Activated T-cell treated with anti-CD3 and anti-CD28 coated beads for 24 hours (primary cell): ENCODE measurements at regions not wholly inside any gene's neighbourhood (a gene's known extent, or its start where the extent isn't known, plus 50 kb on each side); places are given as distances from the start of the nearest gene placed in this dataset.
A peak's percentile ranks its signal among the peaks of the same experiment; 100 is the strongest.

Experiments
- DNase-seq: peaks from one replicate; pipeline ENCODE4 v3.0.0-alpha.2; 2020; ENCODE audit warnings: low read depth

GRCh38 chr14:73780896-73781295, 66.7 kb upstream of the PNMA1 start:
- no peak for DNase-seq

GRCh38 chr14:73780391-73780790, 66.2 kb upstream of the PNMA1 start:
- DNase-seq: no peak

DNA sequence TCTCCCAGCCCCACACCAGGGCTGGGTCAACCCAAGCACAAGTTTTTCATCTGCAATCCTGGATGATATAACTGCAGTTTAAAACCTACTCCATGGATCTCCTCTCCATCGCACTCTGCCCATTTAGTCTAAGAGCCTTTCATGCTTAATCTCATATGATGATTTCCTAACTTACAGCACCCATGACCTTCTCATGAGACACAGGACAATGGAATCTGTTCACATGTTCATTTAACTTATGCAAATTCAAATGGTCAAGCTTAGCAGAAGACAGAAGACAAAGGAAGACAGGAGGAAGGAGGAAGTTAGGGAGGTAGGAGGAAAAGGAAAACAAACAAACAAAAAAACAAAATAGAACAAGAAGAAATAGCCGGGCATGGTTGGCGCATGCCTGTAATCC, 64.6 kb upstream of the PNMA1 start:
- DNase-seq: no peak

GRCh38 chr14:73777420-73777819, 63.2 kb upstream of the PNMA1 start:
- DNase-seq: no peak

DNA sequence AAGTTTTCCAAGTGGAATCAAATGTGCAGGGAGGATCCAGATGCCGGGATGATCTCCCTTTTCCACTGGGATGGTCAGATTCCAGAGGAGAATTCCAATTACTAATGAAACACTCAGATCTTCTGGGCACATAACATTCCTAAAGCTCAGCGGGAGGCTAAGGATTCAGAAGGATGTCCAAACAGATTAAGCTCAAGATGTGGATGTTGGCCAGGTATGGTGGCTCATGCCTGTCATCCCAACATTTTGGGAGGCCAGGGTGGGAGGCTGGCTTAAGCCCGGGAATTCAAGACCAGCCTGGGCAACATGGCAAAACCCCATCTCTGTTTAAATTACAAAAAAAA, 62.0 kb upstream of the PNMA1 start:
- no peak for DNase-seq

- no peak for DNase-seq
Observed at GRCh38 chr14:73775339-73776193, 61.4 kb upstream of the PNMA1 start.

DNA sequence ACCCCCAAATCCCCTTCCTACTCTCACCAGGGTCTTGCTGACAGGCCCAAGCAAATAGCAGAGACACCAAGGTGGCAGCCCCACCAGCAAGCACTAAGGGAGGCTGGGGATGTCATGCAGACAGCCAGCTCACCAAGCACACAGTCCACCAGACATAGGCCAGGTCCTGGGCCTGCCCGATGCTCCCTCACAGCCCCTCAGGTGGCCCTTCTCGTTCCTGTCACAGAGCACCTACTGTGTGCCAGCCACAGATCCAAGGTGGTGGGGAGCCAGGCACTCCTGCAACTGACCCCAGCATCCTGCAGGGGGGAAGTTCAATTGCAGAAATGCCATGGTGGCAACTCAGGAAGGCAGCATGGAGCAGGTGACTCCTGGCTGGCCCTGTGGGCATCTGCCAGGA, 60.5 kb upstream of the PNMA1 start:
- no peak for DNase-seq

- no peak for DNase-seq
Observed at GRCh38 chr14:73774241-73774570, 60.0 kb upstream of the PNMA1 start.

- DNase-seq: no peak
Observed at GRCh38 chr14:73773441-73774240, 59.5 kb upstream of the PNMA1 start.

DNA sequence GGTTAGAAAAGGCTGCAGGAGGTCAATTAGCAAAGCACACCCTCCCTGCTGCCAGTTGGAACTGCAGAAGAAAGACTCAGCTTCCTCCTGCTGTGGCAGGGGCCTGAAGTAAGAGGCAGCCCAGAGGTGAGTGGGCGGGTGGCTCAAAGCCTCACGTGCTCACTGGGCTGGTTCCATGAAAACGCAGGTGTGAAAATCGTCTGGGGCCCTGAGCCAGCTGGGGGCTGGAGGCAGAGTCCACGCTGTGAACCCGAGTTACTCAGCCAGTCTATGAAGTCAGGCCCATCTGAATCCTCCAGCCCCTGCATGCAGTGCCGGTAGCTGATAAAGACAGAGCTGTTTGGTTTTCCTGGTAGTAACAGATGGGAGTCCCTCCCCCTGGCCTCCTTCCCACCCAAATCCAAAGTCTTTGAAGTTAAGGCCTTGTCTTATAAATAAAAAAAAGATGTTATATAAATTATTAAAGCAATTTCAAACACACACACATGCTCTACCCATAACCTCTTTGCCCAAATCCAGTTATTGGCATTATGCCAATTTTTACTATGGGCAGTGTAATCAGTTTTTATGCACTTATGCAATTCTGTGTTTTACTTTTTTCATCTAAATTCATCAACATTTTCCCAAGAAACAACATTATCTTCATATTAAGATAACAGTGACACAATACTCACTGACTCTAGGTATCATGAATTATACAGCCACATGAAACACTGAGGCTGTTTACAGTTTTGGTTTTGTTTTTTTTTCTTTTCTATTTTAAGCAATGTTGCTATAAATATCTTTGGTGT, 57.9 kb upstream of the PNMA1 start:
- DNase-seq: peak; percentile 71

GRCh38 chr14:73770977-73771847, 57.0 kb upstream of the PNMA1 start:
- no peak for DNase-seq

DNA sequence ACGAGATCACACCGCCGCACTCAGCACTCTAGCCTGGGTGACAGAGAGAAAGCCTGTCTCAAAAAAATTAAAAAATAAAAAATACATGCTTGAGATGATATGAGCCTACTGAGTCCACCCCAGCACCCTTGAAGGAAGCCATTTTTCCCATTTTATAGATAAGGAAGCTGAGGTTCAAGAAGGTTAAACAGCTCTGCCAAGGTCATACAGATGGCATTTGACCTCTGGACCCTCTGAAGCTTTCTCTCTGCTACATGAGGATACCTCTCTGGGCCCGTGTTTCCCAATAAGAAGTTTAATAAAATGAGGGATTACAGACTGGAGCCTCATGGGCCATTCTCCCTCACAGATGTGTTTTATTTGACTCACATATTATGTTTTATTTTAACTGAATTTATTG, 53.9 kb upstream of the PNMA1 start:
- DNase-seq: no peak

DNA sequence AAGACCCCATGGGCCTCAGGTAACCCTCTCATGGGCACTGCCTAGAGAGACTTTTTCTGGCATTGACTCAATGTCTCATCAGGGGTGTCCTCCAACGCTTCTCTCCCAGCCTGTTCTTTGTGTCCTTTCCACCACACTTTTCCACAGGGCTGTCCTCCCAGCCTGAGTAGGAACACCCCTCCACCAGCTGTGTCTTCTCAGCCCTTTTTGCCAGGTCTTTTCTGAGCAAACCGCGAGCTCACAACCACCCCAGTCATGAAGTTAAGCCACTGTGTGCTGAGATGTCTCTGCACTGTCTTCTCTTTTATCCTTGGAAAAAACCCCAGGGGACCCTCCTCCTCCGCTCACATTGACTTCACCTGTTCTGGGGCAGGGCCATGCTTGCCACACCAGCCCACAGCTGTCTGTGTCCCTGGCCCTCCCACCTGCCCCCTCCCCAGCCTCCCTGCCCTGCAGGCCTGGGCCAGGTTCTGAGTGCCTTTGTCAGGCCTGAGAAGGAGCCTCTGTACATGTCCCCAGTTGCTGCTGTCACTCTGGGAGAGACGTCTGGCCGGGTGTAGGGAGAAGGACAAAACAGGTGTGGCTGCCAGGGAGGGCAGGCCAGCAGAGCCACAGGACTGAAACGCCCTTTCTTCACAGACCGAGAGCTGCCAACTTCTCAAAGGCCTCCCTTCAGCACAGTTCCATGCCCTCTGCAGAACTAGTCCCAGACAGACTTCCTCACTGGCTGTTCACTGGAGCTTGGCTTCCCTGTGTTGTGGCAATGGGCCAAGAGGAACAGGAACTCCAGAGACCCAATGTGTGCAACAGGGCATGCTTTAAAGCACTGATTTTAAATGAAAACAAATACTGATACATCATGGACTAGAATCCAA, 50.5 kb upstream of the PNMA1 start:
- DNase-seq: no peak
